Psoas muscle (tissue), 7 donors: ENCODE measurements at regions not wholly inside any gene's neighbourhood (a gene's known extent, or its start where the extent isn't known, plus 50 kb on each side); places are given as distances from the start of the nearest gene placed in this dataset.

Source experiments
- ATAC-seq, 4 donors: fragments of 200-7000 bp; cut with Tn5 transposase; one replicate each; pipeline ENCODE4 v1.9.1; 2020; ENCODE audit warnings: moderate library complexity in 3 of 4, mild to moderate bottlenecking in 2 of 4
- DNase-seq, 2 donors: peaks; one replicate each; pipeline ENCODE4 v3.0.0-alpha.2; 2020
- H3K27ac ChIP-seq: fragments of 200-600 bp; one replicate; pipeline ENCODE4 v1.8.0; 2022
- H3K27me3 ChIP-seq, 3 donors: fragments of 200-600 bp in 1 of 3; one replicate each; pipeline versions ENCODE4 v1.6.1 to v1.8.0; 2013 to 2022; ENCODE audit warnings: low read length in 2 of 3, mild to moderate bottlenecking in 2 of 3, moderate library complexity in 1 of 3; ENCODE audit not compliant: insufficient read depth in 3 of 3
- H3K36me3 ChIP-seq, 2 donors: fragments of 200-600 bp in 1 of 2; one replicate each; pipeline versions ENCODE4 v1.6.1 to v1.8.0; 2013 to 2022; ENCODE audit warnings: low read depth in 1 of 2, mild to moderate bottlenecking in 1 of 2, moderate library complexity in 1 of 2; ENCODE audit not compliant: insufficient read depth in 1 of 2
- H3K4me1 ChIP-seq: fragments of 200-600 bp; one replicate; pipeline ENCODE4 v1.8.0; 2022
- H3K4me3 ChIP-seq: fragments of 200-600 bp; one replicate; pipeline ENCODE4 v1.8.0; 2022; ENCODE audit warnings: mild to moderate bottlenecking
- H3K9me3 ChIP-seq: fragments of 200-600 bp; one replicate; pipeline ENCODE4 v1.8.0; 2022
- WGBS, 3 donors: extraction: QIAGEN DNeasy Blood & Tissue Kit; methylation state at CpG; one replicate each; pipeline versions ENCODE4 v1.1.6 to v1.1.7; 2013; 5-methylcytosine and 5-hydroxymethylcytosine counted together
- intact Hi-C, 2 donors: fragments of 100-400 bp; cut with DNase I; formaldehyde crosslinking; loops; one replicate each; pipeline versions ENCODE4 v1.11.0 to v1.14.2; 2022
- TF ChIP-seq, protein P1 (sequence below): fragments of 200-600 bp; IDR thresholded peaks from one replicate; pipeline ENCODE4 v1.8.0; 2022; ENCODE audit warnings: antibody characterized with exemption
- donor health status: healthy with polysubstance abuse.
- donor health status: DM: no; HTN: no; CAD: no; lungs with moderate emphysema.
- donor health status: Bipolar disorder and iron deficiency.
- donor health status: healthy.
- donor health status: DM: yes; HTN: yes; CAD: no.
- donor health status: DM: no; HTN: no; CAD: no.
- donor health status: DM: yes; HTN: yes; CAD: no.

GRCh38 chr3:3636815-3637214 is 162.4 kb upstream of the LRRN1 start:
- Histone ChIP-seq H3K27ac (no peak overlapping the region), H3K4me1 (no peaks in the 10 kb centered on the region), H3K27me3 (no peaks in the 10 kb centered on the region), H3K9me3 (no peaks in the 10 kb centered on the region), H3K36me3 (no peaks in the 10 kb centered on the region), H3K4me3 (no peak overlapping the region)
- intact Hi-C loops = no loop called here
- 48 to 64% (median 52%) methylated on average over 2 of the region's 2 CpGs for WGBS, 3 donors
- TF ChIP-seq, protein P1, sequence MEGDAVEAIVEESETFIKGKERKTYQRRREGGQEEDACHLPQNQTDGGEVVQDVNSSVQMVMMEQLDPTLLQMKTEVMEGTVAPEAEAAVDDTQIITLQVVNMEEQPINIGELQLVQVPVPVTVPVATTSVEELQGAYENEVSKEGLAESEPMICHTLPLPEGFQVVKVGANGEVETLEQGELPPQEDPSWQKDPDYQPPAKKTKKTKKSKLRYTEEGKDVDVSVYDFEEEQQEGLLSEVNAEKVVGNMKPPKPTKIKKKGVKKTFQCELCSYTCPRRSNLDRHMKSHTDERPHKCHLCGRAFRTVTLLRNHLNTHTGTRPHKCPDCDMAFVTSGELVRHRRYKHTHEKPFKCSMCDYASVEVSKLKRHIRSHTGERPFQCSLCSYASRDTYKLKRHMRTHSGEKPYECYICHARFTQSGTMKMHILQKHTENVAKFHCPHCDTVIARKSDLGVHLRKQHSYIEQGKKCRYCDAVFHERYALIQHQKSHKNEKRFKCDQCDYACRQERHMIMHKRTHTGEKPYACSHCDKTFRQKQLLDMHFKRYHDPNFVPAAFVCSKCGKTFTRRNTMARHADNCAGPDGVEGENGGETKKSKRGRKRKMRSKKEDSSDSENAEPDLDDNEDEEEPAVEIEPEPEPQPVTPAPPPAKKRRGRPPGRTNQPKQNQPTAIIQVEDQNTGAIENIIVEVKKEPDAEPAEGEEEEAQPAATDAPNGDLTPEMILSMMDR = no peak
- DNase-seq (no peak), ATAC-seq (no peak)

- H3K4me3 ChIP-seq = no peak overlapping the region
- intact Hi-C loops = no loop called here
- no peak for ATAC-seq
- H3K27ac ChIP-seq = no peak overlapping the region
- no peak for DNase-seq
- no peaks in the 10 kb centered on the region for H3K27me3 ChIP-seq
- no peaks in the 10 kb centered on the region for H3K36me3 ChIP-seq
- WGBS, 3 donors = 88 to 94% (median 91%) methylated on average over 1 of the region's 1 CpG
- no peaks in the 10 kb centered on the region for H3K9me3 ChIP-seq
- TF ChIP-seq, protein P1 = no peak
- no peaks in the 10 kb centered on the region for H3K4me1 ChIP-seq
Measured at GRCh38 chr3:3635109-3635508, 164.1 kb upstream of the LRRN1 start.

DNA sequence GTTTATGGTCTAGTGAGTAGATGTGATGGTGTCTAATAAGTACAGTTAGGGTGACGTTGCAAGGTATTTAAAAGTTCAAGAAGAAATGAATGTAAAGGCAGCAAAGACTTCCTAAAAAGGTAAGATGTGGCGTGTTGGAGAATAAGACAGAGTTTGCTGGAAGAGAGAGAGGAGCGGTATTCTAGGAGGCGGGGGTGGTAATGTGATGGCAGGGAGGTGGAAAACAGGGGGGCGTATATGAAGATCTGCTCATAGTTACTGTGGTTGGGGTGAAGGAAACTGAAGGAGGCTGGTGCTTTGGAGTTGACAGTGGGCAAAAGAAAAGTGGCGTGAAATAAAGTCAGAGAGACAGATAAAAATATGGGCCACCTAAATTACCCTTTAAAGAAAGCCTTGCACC is 164.9 kb upstream of the LRRN1 start:
- Histone ChIP-seq H3K4me3 (no peak overlapping the region), H3K27ac (no peak overlapping the region), H3K9me3 (no peaks in the 10 kb centered on the region), H3K36me3 (no peaks in the 10 kb centered on the region), H3K27me3 (no peaks in the 10 kb centered on the region), H3K4me1 (no peaks in the 10 kb centered on the region)
- TF ChIP-seq, protein P1 = no peak
- DNase-seq (no peak), ATAC-seq (no peak)
- intact Hi-C loops = no loop called here
- 95 to 98% (median 96%) methylated on average over 6 of the region's 6 CpGs for WGBS, 3 donors

DNA sequence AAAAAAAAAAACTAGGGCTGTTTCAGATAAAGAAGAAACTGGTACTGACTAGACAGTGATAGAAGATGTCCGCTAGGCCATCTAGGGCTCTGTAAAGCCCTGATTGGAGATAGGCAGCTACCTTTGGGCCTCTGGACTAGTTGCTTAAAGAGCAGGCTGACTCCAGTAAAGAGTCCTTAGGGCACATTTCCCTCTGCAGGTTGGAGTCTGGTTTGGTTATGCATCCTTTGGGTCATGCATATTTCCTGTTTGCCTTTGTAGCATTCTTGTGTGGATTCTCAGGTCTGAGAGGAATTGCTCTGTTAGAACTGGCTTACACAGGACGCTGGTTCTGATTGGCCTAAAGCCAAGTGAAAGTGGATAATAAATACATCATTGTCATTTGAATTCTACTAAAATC is 165.5 kb upstream of the LRRN1 start:
- H3K27ac ChIP-seq = no peak overlapping the region
- no peaks in the 10 kb centered on the region for H3K9me3 ChIP-seq
- H3K4me3 ChIP-seq = no peak overlapping the region
- intact Hi-C loops = no loop called here
- no peaks in the 10 kb centered on the region for H3K27me3 ChIP-seq
- H3K4me1 ChIP-seq = no peaks in the 10 kb centered on the region
- H3K36me3 ChIP-seq = no peaks in the 10 kb centered on the region
- TF ChIP-seq, protein P1 = no peak
- WGBS, 3 donors = 60 to 67% (median 65%) methylated on average over 2 of the region's 2 CpGs
- ATAC-seq (no peak), DNase-seq (no peak)

DNA sequence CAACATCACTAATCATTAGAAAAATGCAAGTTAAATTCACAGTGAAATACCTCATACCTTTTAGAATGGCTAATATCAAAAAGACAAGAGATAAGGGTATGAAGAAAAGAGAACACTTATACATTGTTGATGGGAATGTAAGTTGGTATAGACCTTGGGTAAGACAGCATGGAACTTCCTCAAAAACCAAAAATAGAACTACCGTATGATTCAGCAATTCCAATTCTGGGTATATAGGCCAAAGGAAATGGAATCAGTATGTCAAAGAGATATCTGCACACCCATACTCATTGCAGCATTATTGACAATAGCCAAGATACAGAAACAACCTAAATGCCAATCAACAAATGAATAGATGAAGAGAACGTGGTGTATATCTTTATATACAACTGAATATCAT is 166.8 kb upstream of the LRRN1 start:
- H3K9me3 ChIP-seq = no peaks in the 10 kb centered on the region
- no peak overlapping the region for H3K27ac ChIP-seq
- 80 to 92% (median 85%) methylated on average over 2 of the region's 2 CpGs for WGBS, 3 donors
- no peak overlapping the region for H3K4me3 ChIP-seq
- no peak for ATAC-seq
- H3K27me3 ChIP-seq = no peaks in the 10 kb centered on the region
- H3K36me3 ChIP-seq = no peaks in the 10 kb centered on the region
- TF ChIP-seq, protein P1 = no peak
- intact Hi-C loops = no loop called here
- DNase-seq = no peak
- H3K4me1 ChIP-seq = no peaks in the 10 kb centered on the region
